A549 (cell line): ENCODE measurements at regions not wholly inside any gene's neighbourhood (a gene's known extent, or its start where the extent isn't known, plus 50 kb on each side); places are given as distances from the start of the nearest gene placed in this dataset.

Experiments used
- ATAC-seq, 2 experiments: fragments of 200-7000 bp in 1 of 2; fragments of >200 bp in 1 of 2; cut with Nextera tagmentation in 1 of 2; cut with Tn5 transposase in 1 of 2; 3 replicates each; pipeline versions ENCODE4 v1.8.0 to v1.9.1; 2018 to 2020; ENCODE audit warnings: mild to moderate bottlenecking in 1 of 2, moderate library complexity in 1 of 2
- CTCF ChIA-PET: fragments of 300-600 bp; sonication (Branson Sonifier 250); formaldehyde crosslinking; extraction: SDS; loops from one replicate; lab custom pipeline; 2021; ENCODE audit warnings: antibody characterized with exemption, inconsistent platforms; lab: Yijun Ruan, JAX
- POLR2A ChIA-PET: fragments of 350-600 bp; formaldehyde crosslinking; extraction: SDS; loops from one replicate; lab custom pipeline; 2021; ENCODE audit warnings: antibody characterized with exemption, inconsistent platforms; lab: Yijun Ruan, JAX
- DNase-seq, 2 experiments: peaks; one replicate each; pipeline versions ENCODE4 v3.0.0 to v3.0.0-alpha.2; 2011 to 2016; ENCODE audit warnings: low read depth in 1 of 2, low spot score in 1 of 2
- FAIRE-seq: peaks from 2 replicates; lab custom pipeline; 2011; peaks lifted over from hg19 to GRCh38; lab: Jason Lieb, UNC
- H3K27ac ChIP-seq, 2 experiments: fragments of >200 bp; sonication (Bioruptor Twin); formaldehyde crosslinking; 3 replicates each; pipeline ENCODE4 v1.5.1; 2016 to 2017
- H3K4me1 ChIP-seq: fragments of >200 bp; sonication (Bioruptor Twin); formaldehyde crosslinking; 3 replicates; pipeline ENCODE4 v1.6.1; 2016
- H3K4me2 ChIP-seq: fragments of >200 bp; sonication (Bioruptor Twin); formaldehyde crosslinking; 3 replicates; pipeline ENCODE4 v1.6.1; 2016
- H3K4me3 ChIP-seq: fragments of >200 bp; sonication (Bioruptor Twin); formaldehyde crosslinking; 3 replicates; pipeline ENCODE4 v1.5.1; 2016
- H3K9me3 ChIP-seq: fragments of >200 bp; sonication (Bioruptor Twin); formaldehyde crosslinking; 3 replicates; pipeline ENCODE4 v1.6.1; 2016
- EHF ChIP-seq: fragments of 250-450 bp; sonication (Bioruptor Pico); IDR thresholded peaks from 2 replicates; pipeline ENCODE4 v1.5.0; 2020; ENCODE audit warnings: mild to moderate bottlenecking
- HDAC2 ChIP-seq: fragments of 200-600 bp; sonication (generic); IDR thresholded peaks from 2 replicates; pipeline ENCODE4 v1.6.1; 2016
- HEYL ChIP-seq: fragments of 250-450 bp; sonication (Bioruptor Pico); IDR thresholded peaks from 2 replicates; pipeline ENCODE4 v1.8.0; 2021; ENCODE audit warnings: mild to moderate bottlenecking, moderate library complexity
- HOXA7 ChIP-seq: fragments of 250-450 bp; sonication (Bioruptor Pico); IDR thresholded peaks from 2 replicates; pipeline ENCODE4 v1.5.0; 2020; ENCODE audit warnings: mild to moderate bottlenecking, moderate library complexity
- HOXB13 ChIP-seq: fragments of 250-450 bp; sonication (Bioruptor Pico); IDR thresholded peaks from 2 replicates; pipeline ENCODE4 v1.5.0; 2020; ENCODE audit warnings: low read depth, mild to moderate bottlenecking, moderate library complexity
- KDM1A ChIP-seq: fragments of 200-600 bp; sonication (generic); IDR thresholded peaks from 2 replicates; pipeline ENCODE4 v1.6.1; 2016; ENCODE audit warnings: low read depth, mild to moderate bottlenecking
- MAZ ChIP-seq: fragments of 150-350 bp; IDR thresholded peaks from 2 replicates; pipeline ENCODE4 v1.6.1; 2014; ENCODE audit warnings: antibody characterized with exemption, low read depth, low read length, borderline replicate concordance
- NFE2L2 ChIP-seq: fragments of 150-350 bp; conservative IDR thresholded peaks from 2 replicates; pipeline ENCODE4 v1.6.1; 2014; ENCODE audit warnings: low read length
- PHF8 ChIP-seq: fragments of 200-600 bp; sonication (generic); IDR thresholded peaks from 2 replicates; pipeline ENCODE4 v1.6.1; 2016; ENCODE audit warnings: low read depth, mild to moderate bottlenecking, antibody characterized with exemption, moderate library complexity, borderline replicate concordance
- POLR2A ChIP-seq: IDR thresholded peaks from 2 replicates; pipeline ENCODE4 v1.6.1; 2012; ENCODE audit warnings: mild to moderate bottlenecking, low read length
- POLR2AphosphoS2 ChIP-seq: conservative IDR thresholded peaks from 2 replicates; pipeline ENCODE4 v1.6.1; 2012; ENCODE audit warnings: low read length, improper control_type of control experiment, inconsistent platforms
- RARB ChIP-seq: fragments of 250-450 bp; sonication (Bioruptor Pico); IDR thresholded peaks from 2 replicates; pipeline ENCODE4 v1.8.0; 2021; ENCODE audit warnings: mild to moderate bottlenecking, moderate library complexity
- RFX5 ChIP-seq: fragments of 450-650 bp; IDR thresholded peaks from 2 replicates; pipeline ENCODE4 v1.7.1; 2014; ENCODE audit warnings: antibody characterized with exemption, mild to moderate bottlenecking, moderate library complexity
- ZC3H11A ChIP-seq: fragments of 450-650 bp; IDR thresholded peaks from 2 replicates; pipeline ENCODE4 v1.6.1; 2014; ENCODE audit warnings: antibody characterized with exemption, mild to moderate bottlenecking
- ZFP36 ChIP-seq: fragments of 450-650 bp; IDR thresholded peaks from 2 replicates; pipeline ENCODE4 v1.6.1; 2014; ENCODE audit warnings: borderline replicate concordance; ENCODE audit not compliant: partially characterized antibody
- WGBS: methylation state at CpG from one replicate; pipeline ENCODE4 v1.1.6; 2017; ENCODE audit errors: missing lambda C conversion rate; 5-methylcytosine and 5-hydroxymethylcytosine counted together
- TF ChIP-seq, protein P1 (sequence below): fragments of 200-600 bp; sonication (generic); IDR thresholded peaks from 2 replicates; pipeline ENCODE4 v1.6.1; 2016; ENCODE audit warnings: antibody characterized with exemption, mild to moderate bottlenecking, moderate library complexity
- TF ChIP-seq, protein P2 (sequence below): fragments of >200 bp; sonication (Bioruptor Twin); formaldehyde crosslinking; IDR thresholded peaks from 2 replicates; pipeline ENCODE4 v1.6.1; 2016

DNA sequence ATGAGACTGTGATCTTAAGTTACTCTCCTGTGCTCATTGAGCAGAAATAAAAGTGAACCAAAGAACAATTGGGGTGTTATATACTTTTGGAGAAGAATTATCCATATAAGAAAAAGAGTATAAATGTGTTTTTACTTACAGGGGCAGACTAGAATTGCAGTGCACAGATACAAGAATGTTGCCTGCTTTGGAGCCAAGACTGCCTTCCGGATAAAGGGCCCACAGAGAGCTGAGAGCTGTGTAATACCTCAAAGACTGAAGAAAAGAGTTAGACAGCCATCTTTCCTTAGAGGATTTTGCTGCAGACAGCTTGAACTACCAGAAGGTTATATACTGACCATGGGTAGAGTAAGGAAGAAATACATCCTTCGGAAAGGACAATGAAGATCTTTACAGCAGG lies 1235.5 kb upstream of the CITED2 start:
- Histone ChIP-seq H3K4me2 (no peak overlapping the region), H3K4me1 (no peaks in the 10 kb centered on the region), H3K4me3 (no peak overlapping the region), H3K27ac (no peak overlapping the region), H3K9me3 (no peaks in the 10 kb centered on the region)
- TF ChIP-seq ZFP36 (no peak), EHF (no peak), HEYL (no peak), NFE2L2 (no peak), HDAC2 (no peak)
- TF ChIP-seq, protein P1, sequence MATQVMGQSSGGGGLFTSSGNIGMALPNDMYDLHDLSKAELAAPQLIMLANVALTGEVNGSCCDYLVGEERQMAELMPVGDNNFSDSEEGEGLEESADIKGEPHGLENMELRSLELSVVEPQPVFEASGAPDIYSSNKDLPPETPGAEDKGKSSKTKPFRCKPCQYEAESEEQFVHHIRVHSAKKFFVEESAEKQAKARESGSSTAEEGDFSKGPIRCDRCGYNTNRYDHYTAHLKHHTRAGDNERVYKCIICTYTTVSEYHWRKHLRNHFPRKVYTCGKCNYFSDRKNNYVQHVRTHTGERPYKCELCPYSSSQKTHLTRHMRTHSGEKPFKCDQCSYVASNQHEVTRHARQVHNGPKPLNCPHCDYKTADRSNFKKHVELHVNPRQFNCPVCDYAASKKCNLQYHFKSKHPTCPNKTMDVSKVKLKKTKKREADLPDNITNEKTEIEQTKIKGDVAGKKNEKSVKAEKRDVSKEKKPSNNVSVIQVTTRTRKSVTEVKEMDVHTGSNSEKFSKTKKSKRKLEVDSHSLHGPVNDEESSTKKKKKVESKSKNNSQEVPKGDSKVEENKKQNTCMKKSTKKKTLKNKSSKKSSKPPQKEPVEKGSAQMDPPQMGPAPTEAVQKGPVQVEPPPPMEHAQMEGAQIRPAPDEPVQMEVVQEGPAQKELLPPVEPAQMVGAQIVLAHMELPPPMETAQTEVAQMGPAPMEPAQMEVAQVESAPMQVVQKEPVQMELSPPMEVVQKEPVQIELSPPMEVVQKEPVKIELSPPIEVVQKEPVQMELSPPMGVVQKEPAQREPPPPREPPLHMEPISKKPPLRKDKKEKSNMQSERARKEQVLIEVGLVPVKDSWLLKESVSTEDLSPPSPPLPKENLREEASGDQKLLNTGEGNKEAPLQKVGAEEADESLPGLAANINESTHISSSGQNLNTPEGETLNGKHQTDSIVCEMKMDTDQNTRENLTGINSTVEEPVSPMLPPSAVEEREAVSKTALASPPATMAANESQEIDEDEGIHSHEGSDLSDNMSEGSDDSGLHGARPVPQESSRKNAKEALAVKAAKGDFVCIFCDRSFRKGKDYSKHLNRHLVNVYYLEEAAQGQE = no peak
- no peak for FAIRE-seq
- ATAC-seq = no peak
- POLR2A ChIA-PET = no interaction called here
- WGBS = 62% methylated on average over 2 of the region's 2 CpGs
- DNase-seq = no peak
- CTCF ChIA-PET = no interaction called here

DNA sequence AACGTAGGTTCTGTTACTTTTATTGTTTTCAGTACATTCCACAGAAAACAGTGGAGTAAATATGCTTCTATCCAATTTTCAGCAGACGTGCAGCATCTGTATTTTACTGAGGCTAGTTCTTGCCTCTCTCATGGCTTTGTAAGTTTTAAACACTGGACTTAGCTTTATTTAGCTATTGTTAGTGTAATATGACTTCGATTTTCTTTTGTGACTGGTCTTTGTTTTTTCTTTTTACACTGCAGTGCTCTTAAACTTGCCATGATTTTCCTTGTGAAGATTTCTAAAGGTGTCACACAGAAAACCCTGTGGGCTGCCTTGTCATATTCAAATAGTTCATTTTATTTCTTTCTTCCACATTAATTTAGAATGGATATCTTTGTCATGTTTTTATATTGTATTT lies 1234.9 kb upstream of the CITED2 start:
- no peak for DNase-seq
- Histone ChIP-seq H3K27ac (no peak overlapping the region), H3K9me3 (no peaks in the 10 kb centered on the region), H3K4me1 (no peaks in the 10 kb centered on the region), H3K4me3 (no peak overlapping the region), H3K4me2 (no peak overlapping the region)
- WGBS = 37% methylated on average over 3 of the region's 3 CpGs
- ATAC-seq = no peak
- ChIA-PET CTCF (no interaction called here), POLR2A (no interaction called here)
- TF ChIP-seq, protein P2, sequence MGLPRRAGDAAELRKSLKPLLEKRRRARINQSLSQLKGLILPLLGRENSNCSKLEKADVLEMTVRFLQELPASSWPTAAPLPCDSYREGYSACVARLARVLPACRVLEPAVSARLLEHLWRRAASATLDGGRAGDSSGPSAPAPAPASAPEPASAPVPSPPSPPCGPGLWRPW = no peak
- TF ChIP-seq MAZ = no peak
- TF ChIP-seq RARB (CRISPR knock-in tag) = no peak
- TF ChIP-seq, protein P1 = no peak
- no peak for TF ChIP-seq POLR2AphosphoS2
- TF ChIP-seq ZC3H11A = no peak
- TF ChIP-seq KDM1A = no peak
- TF ChIP-seq HOXB13 (CRISPR knock-in tag) = no peak
- no peak for TF ChIP-seq RFX5
- TF ChIP-seq POLR2A = no peak
- FAIRE-seq = no peak

DNA sequence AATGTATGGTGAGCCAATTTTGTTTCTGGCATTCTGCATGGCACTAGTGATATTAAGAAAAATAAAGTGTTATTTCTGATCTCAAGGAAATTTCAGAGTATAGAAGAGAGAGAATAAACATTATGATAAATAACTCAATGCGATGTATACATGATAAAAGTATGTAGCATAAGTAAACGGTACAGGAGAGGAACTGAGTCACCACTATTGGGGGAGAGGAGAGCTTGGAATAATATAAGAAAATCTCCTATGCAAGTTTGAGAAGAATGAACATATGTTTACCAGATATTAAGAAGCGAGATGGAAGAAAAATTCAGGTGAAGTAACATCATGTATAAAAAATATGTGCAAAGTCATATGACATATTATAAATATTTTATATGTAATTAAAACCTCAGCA lies 1230.3 kb upstream of the CITED2 start:
- FAIRE-seq (no peak), ATAC-seq (no peak), DNase-seq (no peak)
- Histone ChIP-seq H3K27ac (no peak overlapping the region), H3K9me3 (no peaks in the 10 kb centered on the region), H3K4me3 (no peak overlapping the region), H3K4me2 (no peak overlapping the region), H3K4me1 (no peaks in the 10 kb centered on the region)
- no peak for TF ChIP-seq PHF8
- TF ChIP-seq HOXA7 = no peak
- WGBS = 64% methylated on average over 3 of the region's 3 CpGs
- CTCF ChIA-PET = no interaction called here
- POLR2A ChIA-PET = no interaction called here
